ENCODE measurements at regions not wholly inside any gene's neighbourhood (a gene's known extent, or its start where the extent isn't known, plus 50 kb on each side); places are given as distances from the start of the nearest gene placed in this dataset.

GRCh38 chr1:221823149-221823548, 81.3 kb upstream of the DUSP10 start:
- H3K9me3 ChIP-seq (ENCODE audit: control insufficient read depth, low read depth, low read length): no peaks in the 10 kb centered on the region

More at GRCh38 chr1:221823149-221823548, 81.3 kb upstream of the DUSP10 start:
- no peak overlapping the region for H2BK120ac ChIP-seq (ENCODE audit: low read depth, low read length, poor library complexity, severe bottlenecking)
- no peak overlapping the region for H4K91ac ChIP-seq (ENCODE audit: insufficient read length, low read depth, low read length)
- Mint-ChIP-seq H3K4me3 (no peak overlapping the region), H3K27ac (no peak overlapping the region), H3K4me1 (peaks cover 12 to 14% of the 10 kb centered on the region in 2 experiments), H3K36me3 (ENCODE audit: insufficient read depth in 1 of 3, low read depth in 3 of 3) (peaks cover 0 to 12% (median 2%) of the 10 kb centered on the region in 3 experiments; a peak in 3 of 7 replicates), H3K9me3 (peaks cover 2 to 10% of the 10 kb centered on the region in 2 experiments; a peak in 4 of 5 replicates), H3K27me3 (ENCODE audit: low read depth) (peaks cover 6% of the 10 kb centered on the region; the same call in 1 of the 2 replicates)
- no peak overlapping the region for H4K5ac ChIP-seq (ENCODE audit: insufficient read length, low read depth, low read length)
- H4K20me1 ChIP-seq (ENCODE audit: control insufficient read depth, insufficient read depth, insufficient read length): no peaks in the 10 kb centered on the region
- no peak overlapping the region for H2AK5ac ChIP-seq (ENCODE audit: insufficient read length, low read length)
- no peak overlapping the region for H3K4ac ChIP-seq (ENCODE audit: low read depth, low read length)
- no peak overlapping the region for H3K14ac ChIP-seq (ENCODE audit: insufficient read depth, low read length)
- H3K79me2 ChIP-seq (ENCODE audit: insufficient read depth, low read length): no peaks in the 10 kb centered on the region
- no peak overlapping the region for H2BK20ac ChIP-seq (ENCODE audit: low read depth, low read length, poor library complexity, severe bottlenecking)
- H2BK15ac ChIP-seq (ENCODE audit: low read depth, low read length): no peak overlapping the region
- H3K23ac ChIP-seq (ENCODE audit: insufficient read length, low read depth, low read length): no peak overlapping the region
- no peak overlapping the region for H2AFZ ChIP-seq (ENCODE audit: low read length)
- no peak overlapping the region for H3K9ac ChIP-seq (ENCODE audit: extremely low read depth, insufficient read length, low read length)
- no peak overlapping the region for H3T11ph ChIP-seq (ENCODE audit: low read length)
- H3K27ac ChIP-seq (ENCODE audit: insufficient read length, low read depth, low read length): no peak overlapping the region
- TF ChIP-seq, protein P1, sequence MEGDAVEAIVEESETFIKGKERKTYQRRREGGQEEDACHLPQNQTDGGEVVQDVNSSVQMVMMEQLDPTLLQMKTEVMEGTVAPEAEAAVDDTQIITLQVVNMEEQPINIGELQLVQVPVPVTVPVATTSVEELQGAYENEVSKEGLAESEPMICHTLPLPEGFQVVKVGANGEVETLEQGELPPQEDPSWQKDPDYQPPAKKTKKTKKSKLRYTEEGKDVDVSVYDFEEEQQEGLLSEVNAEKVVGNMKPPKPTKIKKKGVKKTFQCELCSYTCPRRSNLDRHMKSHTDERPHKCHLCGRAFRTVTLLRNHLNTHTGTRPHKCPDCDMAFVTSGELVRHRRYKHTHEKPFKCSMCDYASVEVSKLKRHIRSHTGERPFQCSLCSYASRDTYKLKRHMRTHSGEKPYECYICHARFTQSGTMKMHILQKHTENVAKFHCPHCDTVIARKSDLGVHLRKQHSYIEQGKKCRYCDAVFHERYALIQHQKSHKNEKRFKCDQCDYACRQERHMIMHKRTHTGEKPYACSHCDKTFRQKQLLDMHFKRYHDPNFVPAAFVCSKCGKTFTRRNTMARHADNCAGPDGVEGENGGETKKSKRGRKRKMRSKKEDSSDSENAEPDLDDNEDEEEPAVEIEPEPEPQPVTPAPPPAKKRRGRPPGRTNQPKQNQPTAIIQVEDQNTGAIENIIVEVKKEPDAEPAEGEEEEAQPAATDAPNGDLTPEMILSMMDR (conservative IDR thresholded peaks at IDR 0.05): no peak
- H2BK5ac ChIP-seq (ENCODE audit: insufficient read length, low read length): no peak overlapping the region
- no peak overlapping the region for H3K56ac ChIP-seq (ENCODE audit: insufficient read length, low read depth, low read length)
- H2BK12ac ChIP-seq (ENCODE audit: insufficient read length, low read depth, low read length): no peak overlapping the region
- H3K27me3 ChIP-seq (ENCODE audit: insufficient read depth, low read length): no peaks in the 10 kb centered on the region
- H3K23me2 ChIP-seq (ENCODE audit: insufficient read length, low read depth, low read length, poor library complexity, severe bottlenecking): no peaks in the 10 kb centered on the region
- H3K18ac ChIP-seq (ENCODE audit: insufficient read length, low read depth, low read length): no peak overlapping the region
- H4K8ac ChIP-seq (replicated peaks; ENCODE audit: insufficient read length, low read depth, low read length): no peak overlapping the region
- no peaks in the 10 kb centered on the region for H3K79me1 ChIP-seq (ENCODE audit: insufficient read depth, low read depth, low read length, poor library complexity, severe bottlenecking)
- no peaks in the 10 kb centered on the region; the same call in 1 of the 2 replicates for H3K4me1 ChIP-seq (ENCODE audit: insufficient read depth, low read length)
- no peak for DNase-seq
- no CpG with 5 or more reads among the region's 4 CpGs for WGBS (ENCODE audit: extremely low coverage, insufficient read length, low lambda C conversion rate)
- no peak overlapping the region for H3K4me2 ChIP-seq (ENCODE audit: insufficient read depth, insufficient read length, low read length)
